Spinal cord (tissue), 9 donors: ENCODE measurements at regions not wholly inside any gene's neighbourhood (a gene's known extent, or its start where the extent isn't known, plus 50 kb on each side); places are given as distances from the start of the nearest gene placed in this dataset.
A peak's percentile ranks its signal among the peaks of the same experiment; 100 is the strongest.

Source experiments
- DNase-seq, 6 donors: peaks; one replicate each; pipeline versions ENCODE4 v3.0.0 to v3.0.0-alpha.2; 2013 to 2015; ENCODE audit warnings: low spot score in 6 of 6, low read depth in 4 of 6
- H3K27ac ChIP-seq: one replicate; pipeline ENCODE4 v1.5.1; 2013; ENCODE audit warnings: low read depth, low read length, control low read depth
- H3K27me3 ChIP-seq: one replicate; pipeline ENCODE4 v1.6.1; 2013; ENCODE audit warnings: low read length; ENCODE audit not compliant: control insufficient read depth, insufficient read depth
- H3K36me3 ChIP-seq: one replicate; pipeline ENCODE4 v1.6.1; 2013; ENCODE audit warnings: low read length; ENCODE audit not compliant: control insufficient read depth, insufficient read depth
- H3K4me1 ChIP-seq: one replicate; pipeline ENCODE4 v1.6.1; 2013; ENCODE audit warnings: low read length; ENCODE audit not compliant: control insufficient read depth, insufficient read depth
- H3K4me3 ChIP-seq: one replicate; pipeline ENCODE4 v1.5.1; 2013; ENCODE audit warnings: low read depth, low read length, control low read depth
- H3K9me3 ChIP-seq: one replicate; pipeline ENCODE4 v1.6.1; 2013; ENCODE audit warnings: low read length; ENCODE audit not compliant: control insufficient read depth, insufficient read depth
- WGBS: methylation state at CpG from one replicate; pipeline ENCODE4 v1.1.5; 2013; ENCODE audit warnings: missing lambda C conversion rate; ENCODE audit not compliant: insufficient coverage; 5-methylcytosine and 5-hydroxymethylcytosine counted together
- donor health status: healthy.

GRCh38 chr6:3900744-3901336, 51.7 kb downstream of the FAM50B start:
- Histone ChIP-seq H3K36me3 (no peaks in the 10 kb centered on the region), H3K9me3 (no peaks in the 10 kb centered on the region), H3K27me3 (no peaks in the 10 kb centered on the region), H3K27ac (no peak overlapping the region), H3K4me1 (peaks cover 22% of the 10 kb centered on the region), H3K4me3 (no peak overlapping the region)
- no peak for DNase-seq
- WGBS = 95% methylated on average over 2 of the region's 6 CpGs

- peak overlapping the region; percentile 35 for H3K27ac ChIP-seq
- H3K9me3 ChIP-seq = no peaks in the 10 kb centered on the region
- peaks cover 31% of the 10 kb centered on the region for H3K4me1 ChIP-seq
- H3K4me3 ChIP-seq = no peak overlapping the region
- WGBS = 65% methylated on average over 6 of the region's 10 CpGs
- DNase-seq = peak in 2 of 6 donors; percentile 41 to 59
- H3K36me3 ChIP-seq = no peaks in the 10 kb centered on the region
- no peaks in the 10 kb centered on the region for H3K27me3 ChIP-seq
Observed at GRCh38 chr6:3902871-3903648, 53.9 kb downstream of the FAM50B start.

- Histone ChIP-seq H3K4me3 (no peak overlapping the region), H3K27me3 (no peaks in the 10 kb centered on the region), H3K36me3 (no peaks in the 10 kb centered on the region), H3K9me3 (no peaks in the 10 kb centered on the region), H3K4me1 (peaks cover 41% of the 10 kb centered on the region), H3K27ac (peak overlapping the region; percentile 59)
- WGBS = 87% methylated on average over 3 of the region's 3 CpGs
- DNase-seq = peak in 2 of 6 donors; percentile 48 to 77
Observed at GRCh38 chr6:3904518-3904917, 55.3 kb downstream of the FAM50B start.

- no peak overlapping the region for H3K27ac ChIP-seq
- H3K4me1 ChIP-seq = peaks cover 51% of the 10 kb centered on the region
Observed at GRCh38 chr6:3905945-3906845, 57.0 kb downstream of the FAM50B start.

GRCh38 chr6:3906846-3907151, 57.6 kb downstream of the FAM50B start:
- WGBS = 71% methylated on average over 2 of the region's 2 CpGs
- H3K4me1 ChIP-seq = peaks cover 56% of the 10 kb centered on the region

More at GRCh38 chr6:3905945-3906845, 57.0 kb downstream of the FAM50B start:
- Histone ChIP-seq H3K27me3 (no peaks in the 10 kb centered on the region), H3K9me3 (no peaks in the 10 kb centered on the region), H3K36me3 (no peaks in the 10 kb centered on the region), H3K4me3 (no peak overlapping the region)
- DNase-seq = peak in 2 of 6 donors; percentile 69 to 71
- 30% methylated on average over 24 of the region's 26 CpGs for WGBS

GRCh38 chr6:3908223-3908622, 59.0 kb downstream of the FAM50B start:
- 96% methylated on average over 8 of the region's 10 CpGs for WGBS
- Histone ChIP-seq H3K4me1 (peaks cover 50% of the 10 kb centered on the region), H3K4me3 (no peak overlapping the region), H3K27ac (no peak overlapping the region), H3K9me3 (no peaks in the 10 kb centered on the region), H3K36me3 (no peaks in the 10 kb centered on the region), H3K27me3 (no peaks in the 10 kb centered on the region)
- DNase-seq = no peak

More at GRCh38 chr6:3906846-3907151, 57.6 kb downstream of the FAM50B start:
- H3K36me3 ChIP-seq = no peaks in the 10 kb centered on the region
- no peak overlapping the region for H3K27ac ChIP-seq
- no peaks in the 10 kb centered on the region for H3K9me3 ChIP-seq
- no peak overlapping the region for H3K4me3 ChIP-seq
- H3K27me3 ChIP-seq = no peaks in the 10 kb centered on the region
- DNase-seq = peak in 1 of 6 donors; percentile 38

- no peaks in the 10 kb centered on the region for H3K9me3 ChIP-seq
- no peaks in the 10 kb centered on the region for H3K27me3 ChIP-seq
- 67% methylated on average over 6 of the region's 6 CpGs for WGBS
- H3K36me3 ChIP-seq = no peaks in the 10 kb centered on the region
- H3K27ac ChIP-seq = peak overlapping the region; percentile 25
- DNase-seq = no peak
- H3K4me1 ChIP-seq = peaks cover 43% of the 10 kb centered on the region
- no peak overlapping the region for H3K4me3 ChIP-seq
Observed at GRCh38 chr6:3908961-3909360, 59.8 kb downstream of the FAM50B start.

GRCh38 chr6:3910106-3910663, 61.0 kb downstream of the FAM50B start:
- H3K36me3 ChIP-seq = no peaks in the 10 kb centered on the region

GRCh38 chr6:3911130-3911529, 62.0 kb downstream of the FAM50B start:
- Histone ChIP-seq H3K4me3 (no peak overlapping the region), H3K4me1 (peaks cover 35% of the 10 kb centered on the region), H3K27ac (no peak overlapping the region), H3K27me3 (no peaks in the 10 kb centered on the region), H3K9me3 (no peaks in the 10 kb centered on the region), H3K36me3 (no peaks in the 10 kb centered on the region)
- 84% methylated on average over 2 of the region's 2 CpGs for WGBS
- no peak for DNase-seq

More at GRCh38 chr6:3910106-3910663, 61.0 kb downstream of the FAM50B start:
- Histone ChIP-seq H3K27me3 (no peaks in the 10 kb centered on the region), H3K4me1 (peaks cover 40% of the 10 kb centered on the region), H3K9me3 (no peaks in the 10 kb centered on the region), H3K4me3 (no peak overlapping the region), H3K27ac (peak overlapping the region; percentile 25)
- peak in 2 of 6 donors; percentile 49 to 55 for DNase-seq
- 34% methylated on average over 6 of the region's 7 CpGs for WGBS
